OCI-LY7 (cell line): ENCODE measurements at regions not wholly inside any gene's neighbourhood (a gene's known extent, or its start where the extent isn't known, plus 50 kb on each side); places are given as distances from the start of the nearest gene placed in this dataset.

Experiments
- BruUV-seq: library from RNA; stranded (reverse); fragments of 400-500 nt; replicated peaks from 2 replicates; lab custom pipeline; 2021; lab: Mats Ljungman, UMichigan
- CTCF ChIA-PET: fragments of 300-600 bp; sonication (Branson Sonifier 250); formaldehyde crosslinking; loops from one replicate; lab custom pipeline; 2022; ENCODE audit warnings: antibody characterized with exemption; ENCODE audit not compliant: unreplicated experiment; lab: Charles Lee
- POLR2A ChIA-PET: fragments of 300-600 bp; sonication (Branson Sonifier 250); formaldehyde crosslinking; loops from one replicate; lab custom pipeline; 2022; ENCODE audit warnings: antibody characterized with exemption; lab: Charles Lee
- DNase-seq: peaks from one replicate; pipeline ENCODE4 v3.0.0-alpha.2; 2015; ENCODE audit warnings: low spot score
- H2AFZ ChIP-seq: fragments of 200-600 bp; sonication (generic), shearing (Covaris generic); 2 replicates; pipeline ENCODE4 v1.6.1; 2014; ENCODE audit warnings: mild to moderate bottlenecking, antibody characterized with exemption, low read length, moderate library complexity
- H3K27ac ChIP-seq: fragments of 200-600 bp; sonication (generic); 2 replicates; pipeline ENCODE4 v1.5.1; 2014; ENCODE audit warnings: mixed run types, low read depth, mild to moderate bottlenecking, moderate library complexity, low read length, inconsistent platforms; ENCODE audit not compliant: poor library complexity, severe bottlenecking
- H3K36me3 ChIP-seq: fragments of 200-600 bp; sonication (generic); 2 replicates; pipeline ENCODE4 v1.6.1; 2014; ENCODE audit warnings: mild to moderate bottlenecking, antibody characterized with exemption, low read length, moderate library complexity, mixed read lengths; ENCODE audit not compliant: insufficient read depth
- H3K4me1 ChIP-seq: fragments of 200-600 bp; sonication (generic); 2 replicates; pipeline ENCODE4 v1.5.1; 2014; ENCODE audit warnings: mild to moderate bottlenecking, low read length; ENCODE audit not compliant: insufficient read depth, poor library complexity, severe bottlenecking
- H3K4me2 ChIP-seq: fragments of 200-600 bp; sonication (generic); 2 replicates; pipeline ENCODE4 v1.6.1; 2014; ENCODE audit warnings: mild to moderate bottlenecking, low read length
- H3K4me3 ChIP-seq: fragments of 200-600 bp; sonication (generic); 2 replicates; pipeline ENCODE4 v1.5.1; 2014; ENCODE audit warnings: mild to moderate bottlenecking, low read depth, low read length; ENCODE audit not compliant: poor library complexity, severe bottlenecking
- H3K79me2 ChIP-seq: fragments of 200-600 bp; sonication (generic); 2 replicates; pipeline ENCODE4 v1.6.1; 2016; ENCODE audit warnings: low read depth, mild to moderate bottlenecking, low read length, moderate library complexity, mixed read lengths; ENCODE audit not compliant: insufficient read depth
- H3K9me2 ChIP-seq: fragments of 200-600 bp; sonication (generic); 2 replicates; pipeline ENCODE4 v1.6.1; 2016; ENCODE audit warnings: mild to moderate bottlenecking, low read length, mixed read lengths; ENCODE audit not compliant: insufficient read depth
- H3K9me3 ChIP-seq: fragments of 200-600 bp; sonication (generic); 2 replicates; pipeline ENCODE4 v1.6.1; 2014; ENCODE audit warnings: mild to moderate bottlenecking, mixed run types, low read length, mixed read lengths
- H4K20me1 ChIP-seq: fragments of 200-600 bp; sonication (generic); 2 replicates; pipeline ENCODE4 v1.6.1; 2014; ENCODE audit warnings: mild to moderate bottlenecking, antibody characterized with exemption, low read length, moderate library complexity, mixed read lengths; ENCODE audit not compliant: insufficient read depth
- EZH2phosphoT487 ChIP-seq: fragments of 200-600 bp; sonication (generic); IDR thresholded peaks from 2 replicates; pipeline ENCODE4 v1.6.1; 2018; ENCODE audit warnings: low read depth, borderline replicate concordance, mild to moderate bottlenecking, mixed run types, antibody characterized with exemption, low read length, moderate library complexity, mixed read lengths
- intact Hi-C: fragments of 100-400 bp; cut with micrococcal nuclease; formaldehyde crosslinking; loops from one replicate; pipeline ENCODE4 v1.10.0; 2022; ENCODE audit not compliant: unreplicated experiment
- TF ChIP-seq, protein P1 (sequence below): fragments of 200-600 bp; sonication (generic); conservative IDR thresholded peaks from 2 replicates; pipeline ENCODE4 v1.5.1; 2014; ENCODE audit warnings: mild to moderate bottlenecking, antibody characterized with exemption, low read length, moderate library complexity, mixed read lengths

DNA sequence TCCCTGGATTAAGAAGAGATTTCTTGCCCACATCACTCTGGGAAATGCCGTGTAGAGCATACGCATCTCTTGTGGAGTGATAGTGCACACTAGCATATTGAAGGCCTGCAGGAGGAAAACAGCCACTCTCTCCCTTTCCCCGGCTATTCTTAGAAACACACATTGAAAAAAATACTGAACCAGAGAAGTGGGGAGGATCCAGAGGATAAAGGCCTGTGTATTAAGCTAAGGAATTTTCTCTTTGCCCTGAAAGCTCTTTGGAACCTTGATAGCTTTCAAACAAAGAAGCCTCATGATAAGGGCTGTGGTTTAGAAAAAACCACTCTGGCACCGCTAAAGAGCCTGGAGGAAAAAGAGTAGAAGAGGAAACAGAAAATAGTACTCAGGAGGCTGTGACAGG, 386.1 kb upstream of the NBEA start:
- intact Hi-C loops, result no loop called here
- ChIA-PET CTCF (interaction anchor here (0.6 kb wide), 1 partner anchor 513 kb away, joined by 4 read pairs; no protein-coding TSS in a partner anchor), POLR2A (interaction anchor here (0.5 to 0.7 kb wide), 2 partner anchors 35 to 742 kb away, joined by 4 to 5 read pairs; no protein-coding TSS in a partner anchor)
- H3K4me3 ChIP-seq, result no peak overlapping the region
- no peak for DNase-seq
- no peaks in the 10 kb centered on the region for H3K79me2 ChIP-seq
- no peak overlapping the region for H3K27ac ChIP-seq
- no peaks in the 10 kb centered on the region for H3K9me3 ChIP-seq
- H2AFZ ChIP-seq, result no peak overlapping the region
- H4K20me1 ChIP-seq, result no peaks in the 10 kb centered on the region
- TF ChIP-seq, protein P1, sequence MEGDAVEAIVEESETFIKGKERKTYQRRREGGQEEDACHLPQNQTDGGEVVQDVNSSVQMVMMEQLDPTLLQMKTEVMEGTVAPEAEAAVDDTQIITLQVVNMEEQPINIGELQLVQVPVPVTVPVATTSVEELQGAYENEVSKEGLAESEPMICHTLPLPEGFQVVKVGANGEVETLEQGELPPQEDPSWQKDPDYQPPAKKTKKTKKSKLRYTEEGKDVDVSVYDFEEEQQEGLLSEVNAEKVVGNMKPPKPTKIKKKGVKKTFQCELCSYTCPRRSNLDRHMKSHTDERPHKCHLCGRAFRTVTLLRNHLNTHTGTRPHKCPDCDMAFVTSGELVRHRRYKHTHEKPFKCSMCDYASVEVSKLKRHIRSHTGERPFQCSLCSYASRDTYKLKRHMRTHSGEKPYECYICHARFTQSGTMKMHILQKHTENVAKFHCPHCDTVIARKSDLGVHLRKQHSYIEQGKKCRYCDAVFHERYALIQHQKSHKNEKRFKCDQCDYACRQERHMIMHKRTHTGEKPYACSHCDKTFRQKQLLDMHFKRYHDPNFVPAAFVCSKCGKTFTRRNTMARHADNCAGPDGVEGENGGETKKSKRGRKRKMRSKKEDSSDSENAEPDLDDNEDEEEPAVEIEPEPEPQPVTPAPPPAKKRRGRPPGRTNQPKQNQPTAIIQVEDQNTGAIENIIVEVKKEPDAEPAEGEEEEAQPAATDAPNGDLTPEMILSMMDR, result no peak
- no peak for TF ChIP-seq EZH2phosphoT487
- H3K36me3 ChIP-seq, result no peaks in the 10 kb centered on the region
- no peaks in the 10 kb centered on the region for H3K4me1 ChIP-seq
- H3K9me2 ChIP-seq, result no peaks in the 10 kb centered on the region
- H3K4me2 ChIP-seq, result no peak overlapping the region
- BruUV-seq, result no TSS peak

DNA sequence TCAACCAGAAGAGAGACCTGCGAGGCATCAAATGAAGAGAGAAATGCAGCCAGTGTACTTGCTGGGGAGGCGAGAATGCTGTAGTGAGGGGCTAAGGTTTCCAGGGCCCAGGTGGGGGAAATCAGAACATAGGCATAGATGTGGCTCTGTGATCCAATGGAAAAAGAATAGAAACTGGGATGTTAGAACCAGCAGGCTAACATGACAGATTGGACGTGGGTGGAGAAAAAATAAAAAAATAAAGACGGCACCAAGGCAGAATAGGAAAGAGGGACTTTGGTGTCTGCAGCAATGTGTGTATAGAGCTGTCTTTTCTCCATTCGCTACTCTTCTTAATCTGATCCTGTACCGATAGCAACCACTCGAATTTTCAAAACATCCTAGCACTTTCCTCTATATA, 381.0 kb upstream of the NBEA start:
- DNase-seq, result no peak
- Histone ChIP-seq H3K4me2 (no peak overlapping the region), H3K36me3 (no peaks in the 10 kb centered on the region), H4K20me1 (no peaks in the 10 kb centered on the region), H3K9me2 (no peaks in the 10 kb centered on the region), H3K4me1 (no peaks in the 10 kb centered on the region), H2AFZ (no peak overlapping the region), H3K4me3 (no peak overlapping the region), H3K79me2 (no peaks in the 10 kb centered on the region), H3K9me3 (no peaks in the 10 kb centered on the region), H3K27ac (no peak overlapping the region)
- intact Hi-C loops, result no loop called here
- POLR2A ChIA-PET, result no interaction called here
- CTCF ChIA-PET, result no interaction called here
- BruUV-seq, result no TSS peak
- TF ChIP-seq, protein P1, result no peak
- TF ChIP-seq EZH2phosphoT487, result no peak

DNA sequence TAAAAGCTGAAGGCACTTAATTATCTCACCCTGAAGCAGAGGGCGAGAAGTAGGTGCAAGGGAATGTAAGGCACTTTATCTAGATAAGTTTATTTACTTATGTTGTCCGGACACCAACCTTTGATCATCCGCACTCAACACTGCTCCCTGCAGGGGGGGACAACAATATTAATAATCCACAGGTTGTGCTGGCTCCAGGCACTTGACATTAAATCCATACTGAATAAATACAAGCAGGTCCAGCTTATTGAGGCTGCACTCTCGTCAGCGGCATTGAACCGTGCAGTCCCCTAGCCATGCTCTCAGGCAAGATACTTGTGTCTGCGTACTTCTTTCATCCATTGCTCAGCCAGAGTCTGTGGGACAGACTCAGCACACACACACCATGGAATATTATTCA, 374.5 kb upstream of the NBEA start:
- ChIA-PET POLR2A (no interaction called here), CTCF (no interaction called here)
- H3K4me3 ChIP-seq, result no peak overlapping the region
- no peaks in the 10 kb centered on the region for H3K9me3 ChIP-seq
- intact Hi-C loops, result no loop called here
- H2AFZ ChIP-seq, result no peak overlapping the region
- H3K4me1 ChIP-seq, result no peaks in the 10 kb centered on the region
- no peaks in the 10 kb centered on the region for H4K20me1 ChIP-seq
- no peaks in the 10 kb centered on the region for H3K9me2 ChIP-seq
- no peaks in the 10 kb centered on the region for H3K79me2 ChIP-seq
- DNase-seq, result no peak
- H3K36me3 ChIP-seq, result no peaks in the 10 kb centered on the region
- BruUV-seq, result no TSS peak
- no peak for TF ChIP-seq EZH2phosphoT487
- TF ChIP-seq, protein P1, result no peak
- H3K4me2 ChIP-seq, result no peak overlapping the region
- no peak overlapping the region for H3K27ac ChIP-seq
